ENCODE measurements at regions not wholly inside any gene's neighbourhood (a gene's known extent, or its start where the extent isn't known, plus 50 kb on each side); places are given as distances from the start of the nearest gene placed in this dataset.

GRCh38 chr10:130409331-130409730, 273.1 kb downstream of the GLRX3 start:
- Histone ChIP-seq H3K36me3 (ENCODE audit: low read depth) (no peaks in the 10 kb centered on the region), H3K9me3 (no peaks in the 10 kb centered on the region), H3K4me3 (no peak overlapping the region), H3K4me1 (ENCODE audit: low read depth) (no peaks in the 10 kb centered on the region)
- no peak for TF ChIP-seq CTCF (IDR thresholded peaks at IDR 0.05)
- ATAC-seq: no peak
- intact Hi-C loops (cut with DNase I, micrococcal nuclease): no loop called here
- DNase-seq: no peak

GRCh38 chr10:130409931-130410330, 273.7 kb downstream of the GLRX3 start:
- H3K4me3 ChIP-seq: no peak overlapping the region
- intact Hi-C loops (cut with DNase I, micrococcal nuclease): no loop called here
- H3K36me3 ChIP-seq (ENCODE audit: low read depth): no peaks in the 10 kb centered on the region
- H3K4me1 ChIP-seq (ENCODE audit: low read depth): no peaks in the 10 kb centered on the region
- DNase-seq (no peak), ATAC-seq (no peak)
- no peak for TF ChIP-seq CTCF (IDR thresholded peaks at IDR 0.05)
- H3K9me3 ChIP-seq: no peaks in the 10 kb centered on the region

- no peak for TF ChIP-seq CTCF (IDR thresholded peaks at IDR 0.05)
- H3K4me1 ChIP-seq (ENCODE audit: low read depth): no peaks in the 10 kb centered on the region
- no peaks in the 10 kb centered on the region for H3K9me3 ChIP-seq
- DNase-seq (no peak), ATAC-seq (no peak)
- no peaks in the 10 kb centered on the region for H3K36me3 ChIP-seq (ENCODE audit: low read depth)
- intact Hi-C loops (cut with DNase I, micrococcal nuclease): no loop called here
- no peak overlapping the region for H3K4me3 ChIP-seq
These were observed 275.4 kb downstream of the GLRX3 start for GRCh38 chr10:130411496-130412085.

GRCh38 chr10:130412317-130412716, 276.1 kb downstream of the GLRX3 start:
- Histone ChIP-seq H3K9me3 (no peaks in the 10 kb centered on the region), H3K36me3 (ENCODE audit: low read depth) (no peaks in the 10 kb centered on the region), H3K4me1 (ENCODE audit: low read depth) (no peaks in the 10 kb centered on the region), H3K4me3 (no peak overlapping the region)
- no peak for ATAC-seq
- no peak for DNase-seq
- intact Hi-C loops (cut with DNase I, micrococcal nuclease): no loop called here
- TF ChIP-seq CTCF (IDR thresholded peaks at IDR 0.05): no peak

GRCh38 chr10:130416334-130417150, 280.4 kb downstream of the GLRX3 start:
- no peak for DNase-seq
- Histone ChIP-seq H3K4me3 (no peak overlapping the region), H3K9me3 (peaks cover 5% of the 10 kb centered on the region), H3K36me3 (ENCODE audit: low read depth) (no peaks in the 10 kb centered on the region), H3K4me1 (ENCODE audit: low read depth) (no peaks in the 10 kb centered on the region)
- no peak for ATAC-seq
- no peak for TF ChIP-seq CTCF (IDR thresholded peaks at IDR 0.05)
- intact Hi-C loops (cut with DNase I, micrococcal nuclease): no loop called here
